NCI-H2227 treated with DMSO at 0.1 percent for 48 hours (cell line): ENCODE measurements at regions not wholly inside any gene's neighbourhood (a gene's known extent, or its start where the extent isn't known, plus 50 kb on each side); places are given as distances from the start of the nearest gene placed in this dataset.
A peak's percentile ranks its signal among the peaks of the same experiment; 100 is the strongest.
"Not testable (repeated sequence)": the region's sequence is repeated elsewhere in the genome, so short reads cannot be mapped to it uniquely, and the experiment has no call there.

Source experiments
- DNase-seq: peaks from one replicate; lab custom pipeline; 2025; lab: John Stamatoyannopoulos, UW

GRCh38 chr17:27095821-27096220, 198.1 kb upstream of the WSB1 start:
- DNase-seq: not testable (repeated sequence)

- not testable (repeated sequence) for DNase-seq
These were observed 194.6 kb upstream of the WSB1 start for GRCh38 chr17:27099266-27099665.

- peak; percentile 12 for DNase-seq
These were observed 189.2 kb upstream of the WSB1 start for GRCh38 chr17:27104605-27105221.

GRCh38 chr17:27105636-27106035, 188.3 kb upstream of the WSB1 start:
- DNase-seq: no peak

GRCh38 chr17:27106347-27106981, 187.4 kb upstream of the WSB1 start:
- DNase-seq: no peak

- DNase-seq: no peak
These were observed 186.9 kb upstream of the WSB1 start for GRCh38 chr17:27106982-27107360.

GRCh38 chr17:27107386-27108328, 186.3 kb upstream of the WSB1 start:
- not testable (repeated sequence) for DNase-seq

GRCh38 chr17:27109346-27109745, 184.6 kb upstream of the WSB1 start:
- no peak for DNase-seq

- DNase-seq: no peak
These were observed 140.9 kb upstream of the WSB1 start for GRCh38 chr17:27153005-27153404.

- DNase-seq: no peak
These were observed 138.0 kb upstream of the WSB1 start for GRCh38 chr17:27155866-27156265.

GRCh38 chr17:27157297-27157696, 136.6 kb upstream of the WSB1 start:
- no peak for DNase-seq

GRCh38 chr17:27157898-27158297, 136.0 kb upstream of the WSB1 start:
- no peak for DNase-seq

- DNase-seq: no peak
These were observed 135.5 kb upstream of the WSB1 start for GRCh38 chr17:27158382-27158781.

- no peak for DNase-seq
These were observed 113.6 kb upstream of the WSB1 start for GRCh38 chr17:27180322-27180721.

- not testable (repeated sequence) for DNase-seq
These were observed 112.5 kb upstream of the WSB1 start for GRCh38 chr17:27181379-27181925.

GRCh38 chr17:27181935-27182334, 112.0 kb upstream of the WSB1 start:
- DNase-seq: no peak

- not testable (repeated sequence) for DNase-seq
These were observed 96.4 kb upstream of the WSB1 start for GRCh38 chr17:27197505-27197904.

GRCh38 chr17:27199948-27200347, 94.0 kb upstream of the WSB1 start:
- DNase-seq: no peak

- no peak for DNase-seq
These were observed 93.4 kb upstream of the WSB1 start for GRCh38 chr17:27200476-27200875.

- DNase-seq: no peak
These were observed 90.7 kb upstream of the WSB1 start for GRCh38 chr17:27203241-27203640.

- DNase-seq: no peak
These were observed 87.5 kb upstream of the WSB1 start for GRCh38 chr17:27206447-27206846.

- DNase-seq: no peak
These were observed 86.8 kb upstream of the WSB1 start for GRCh38 chr17:27207073-27207513.
